HG02885 (cell line): ENCODE measurements at regions not wholly inside any gene's neighbourhood (a gene's known extent, or its start where the extent isn't known, plus 50 kb on each side); places are given as distances from the start of the nearest gene placed in this dataset.

Source experiments
- ATAC-seq: cut with Tn5 transposase; IDR thresholded peaks from one replicate; pipeline ENCODE4 v1.9.1; 2021; ENCODE audit warnings: mild to moderate bottlenecking; ENCODE audit not compliant: unreplicated experiment, poor library complexity

- ATAC-seq = no peak
These were observed 628.6 kb upstream of the CCDC54 start for GRCh38 chr3:106748472-106749262.

GRCh38 chr3:106750092-106750491 lies 627.1 kb upstream of the CCDC54 start:
- no peak for ATAC-seq

GRCh38 chr3:106755336-106755735 lies 621.9 kb upstream of the CCDC54 start:
- ATAC-seq = no peak

- ATAC-seq = no peak
These were observed 620.3 kb upstream of the CCDC54 start for GRCh38 chr3:106756901-106757300.

GRCh38 chr3:106758459-106758858 lies 618.8 kb upstream of the CCDC54 start:
- no peak for ATAC-seq

- ATAC-seq = no peak
These were observed 617.5 kb upstream of the CCDC54 start for GRCh38 chr3:106759731-106760130.

GRCh38 chr3:106765342-106765741 lies 611.9 kb upstream of the CCDC54 start:
- no peak for ATAC-seq

- ATAC-seq = no peak
These were observed 608.2 kb upstream of the CCDC54 start for GRCh38 chr3:106768941-106769480.

GRCh38 chr3:106773795-106774194 lies 603.4 kb upstream of the CCDC54 start:
- no peak for ATAC-seq

GRCh38 chr3:106783231-106783630 lies 594.0 kb upstream of the CCDC54 start:
- ATAC-seq = no peak

GRCh38 chr3:106789276-106789675 lies 588.0 kb upstream of the CCDC54 start:
- no peak for ATAC-seq

GRCh38 chr3:106792716-106793115 lies 584.5 kb upstream of the CCDC54 start:
- no peak for ATAC-seq

- ATAC-seq = no peak
These were observed 582.8 kb upstream of the CCDC54 start for GRCh38 chr3:106794442-106794841.

GRCh38 chr3:106795553-106795952 lies 581.7 kb upstream of the CCDC54 start:
- ATAC-seq = no peak

GRCh38 chr3:106797461-106797860 lies 579.8 kb upstream of the CCDC54 start:
- ATAC-seq = no peak

GRCh38 chr3:106805625-106806024 lies 571.6 kb upstream of the CCDC54 start:
- ATAC-seq = no peak

GRCh38 chr3:106806964-106807363 lies 570.3 kb upstream of the CCDC54 start:
- ATAC-seq = no peak

GRCh38 chr3:106809041-106809440 lies 568.2 kb upstream of the CCDC54 start:
- no peak for ATAC-seq

- ATAC-seq = no peak
These were observed 567.5 kb upstream of the CCDC54 start for GRCh38 chr3:106809623-106810299.

- no peak for ATAC-seq
These were observed 566.9 kb upstream of the CCDC54 start for GRCh38 chr3:106810300-106810875.

- no peak for ATAC-seq
These were observed 565.9 kb upstream of the CCDC54 start for GRCh38 chr3:106811376-106811775.
